MCF 10A (cell line): ENCODE measurements at regions not wholly inside any gene's neighbourhood (a gene's known extent, or its start where the extent isn't known, plus 50 kb on each side); places are given as distances from the start of the nearest gene placed in this dataset.
"Not testable (repeated sequence)": the region's sequence is repeated elsewhere in the genome, so short reads cannot be mapped to it uniquely, and the experiment has no call there.

ENCODE experiments used
- BruUV-seq: library from RNA; stranded (reverse); fragments of 400-500 nt; replicated peaks from 2 replicates; lab custom pipeline; 2021; lab: Mats Ljungman, UMichigan
- CTCF ChIA-PET: fragments of 300-600 bp; sonication (Branson Sonifier 250); formaldehyde crosslinking; extraction: SDS; loops from one replicate; lab custom pipeline; 2021; ENCODE audit warnings: antibody characterized with exemption, inconsistent platforms; lab: Yijun Ruan, JAX
- POLR2A ChIA-PET: fragments of 300-600, 350-650 bp; sonication (Branson Sonifier 250); formaldehyde crosslinking; extraction: SDS; loops from one replicate; lab custom pipeline; 2020; ENCODE audit warnings: antibody characterized with exemption, inconsistent platforms; lab: Yijun Ruan, JAX
- DNase-seq: peaks from one replicate; pipeline ENCODE4 v3.0.0-alpha.2; 2018; ENCODE audit not compliant: unreplicated experiment
- H3K27ac Mint-ChIP-seq: one replicate; pipeline ENCODE4 v1.8.0; 2022; ENCODE audit warnings: mild to moderate bottlenecking, low read depth, mixed read lengths; ENCODE audit not compliant: unreplicated experiment
- H3K27me3 Mint-ChIP-seq: one replicate; pipeline ENCODE4 v1.8.0; 2022; ENCODE audit warnings: mixed read lengths; ENCODE audit not compliant: insufficient read depth, unreplicated experiment
- H3K36me3 Mint-ChIP-seq: one replicate; pipeline ENCODE4 v1.8.0; 2022; ENCODE audit warnings: mild to moderate bottlenecking, moderate library complexity, mixed read lengths; ENCODE audit not compliant: insufficient read depth, unreplicated experiment
- H3K4me1 Mint-ChIP-seq: one replicate; pipeline ENCODE4 v1.8.0; 2022; ENCODE audit warnings: mixed read lengths; ENCODE audit not compliant: insufficient read depth, unreplicated experiment
- H3K4me3 Mint-ChIP-seq: one replicate; pipeline ENCODE4 v1.8.0; 2022; ENCODE audit warnings: mild to moderate bottlenecking, moderate library complexity, mixed read lengths; ENCODE audit not compliant: unreplicated experiment
- H3K9me3 Mint-ChIP-seq: one replicate; pipeline ENCODE4 v1.8.0; 2022; ENCODE audit warnings: mixed read lengths; ENCODE audit not compliant: unreplicated experiment
- CTCF ChIP-seq: fragments of 200-600 bp; IDR thresholded peaks from one replicate; pipeline ENCODE4 v1.8.0; 2022; ENCODE audit warnings: antibody characterized with exemption, mild to moderate bottlenecking; ENCODE audit not compliant: unreplicated experiment
- intact Hi-C: fragments of 100-400 bp; cut with micrococcal nuclease; formaldehyde crosslinking; loops from 2 replicates; pipeline ENCODE4 v1.14.1; 2022

- POLR2A ChIA-PET, result no interaction called here
- no peak for DNase-seq
- Mint-ChIP-seq H3K4me1 (no peaks in the 10 kb centered on the region), H3K27me3 (peaks cover 42% of the 10 kb centered on the region), H3K27ac (no peak overlapping the region), H3K9me3 (peaks cover 11% of the 10 kb centered on the region), H3K36me3 (no peaks in the 10 kb centered on the region), H3K4me3 (no peak overlapping the region)
- intact Hi-C loops, result no loop called here
- BruUV-seq, result no TSS peak
- TF ChIP-seq CTCF, result no peak
- CTCF ChIA-PET, result interaction anchor here (0.6 to 0.7 kb wide), 2 partner anchors 159 to 370 kb away, joined by 3 to 4 read pairs; no protein-coding TSS in a partner anchor
These were observed 330.3 kb downstream of the CBLL2 start for GRCh38 chrX:22603060-22603459.

GRCh38 chrX:22609452-22609851 is 336.7 kb downstream of the CBLL2 start:
- H3K4me3 Mint-ChIP-seq, H3K36me3 Mint-ChIP-seq, H3K4me1 Mint-ChIP-seq, DNase-seq, BruUV-seq, intact Hi-C loops, POLR2A ChIA-PET, CTCF ChIA-PET, H3K27ac Mint-ChIP-seq: not testable (repeated sequence)
- peaks cover 18% of the 10 kb centered on the region for H3K9me3 Mint-ChIP-seq
- peaks cover 33% of the 10 kb centered on the region for H3K27me3 Mint-ChIP-seq

- ChIA-PET POLR2A (no interaction called here), CTCF (interaction anchor here (0.6 kb wide), 2 partner anchors 30 to 800 kb away, joined by 3 to 6 read pairs; no protein-coding TSS in a partner anchor)
- Mint-ChIP-seq H3K27me3 (peaks cover 16% of the 10 kb centered on the region), H3K4me1 (no peaks in the 10 kb centered on the region), H3K9me3 (no peaks in the 10 kb centered on the region), H3K4me3 (no peak overlapping the region), H3K36me3 (no peaks in the 10 kb centered on the region), H3K27ac (no peak overlapping the region)
- intact Hi-C loops, result no loop called here
- BruUV-seq, result no TSS peak
- DNase-seq, result no peak
- no peak for TF ChIP-seq CTCF
These were observed 344.2 kb downstream of the CBLL2 start for GRCh38 chrX:22616867-22617266.

GRCh38 chrX:22627576-22627975 is 354.9 kb downstream of the CBLL2 start:
- Mint-ChIP-seq H3K36me3 (no peaks in the 10 kb centered on the region), H3K27me3 (peaks cover 46% of the 10 kb centered on the region), H3K9me3 (no peaks in the 10 kb centered on the region), H3K4me3 (no peak overlapping the region), H3K27ac (no peak overlapping the region), H3K4me1 (peaks cover 6% of the 10 kb centered on the region)
- intact Hi-C loops, result no loop called here
- TF ChIP-seq CTCF, result no peak
- POLR2A ChIA-PET, result no interaction called here
- BruUV-seq, result no TSS peak
- CTCF ChIA-PET, result interaction anchor here (0.7 kb wide), 1 partner anchor 434 kb away, joined by 4 read pairs; no protein-coding TSS in a partner anchor
- no peak for DNase-seq
